ENCODE measurements at regions not wholly inside any gene's neighbourhood (a gene's known extent, or its start where the extent isn't known, plus 50 kb on each side); places are given as distances from the start of the nearest gene placed in this dataset.

DNA sequence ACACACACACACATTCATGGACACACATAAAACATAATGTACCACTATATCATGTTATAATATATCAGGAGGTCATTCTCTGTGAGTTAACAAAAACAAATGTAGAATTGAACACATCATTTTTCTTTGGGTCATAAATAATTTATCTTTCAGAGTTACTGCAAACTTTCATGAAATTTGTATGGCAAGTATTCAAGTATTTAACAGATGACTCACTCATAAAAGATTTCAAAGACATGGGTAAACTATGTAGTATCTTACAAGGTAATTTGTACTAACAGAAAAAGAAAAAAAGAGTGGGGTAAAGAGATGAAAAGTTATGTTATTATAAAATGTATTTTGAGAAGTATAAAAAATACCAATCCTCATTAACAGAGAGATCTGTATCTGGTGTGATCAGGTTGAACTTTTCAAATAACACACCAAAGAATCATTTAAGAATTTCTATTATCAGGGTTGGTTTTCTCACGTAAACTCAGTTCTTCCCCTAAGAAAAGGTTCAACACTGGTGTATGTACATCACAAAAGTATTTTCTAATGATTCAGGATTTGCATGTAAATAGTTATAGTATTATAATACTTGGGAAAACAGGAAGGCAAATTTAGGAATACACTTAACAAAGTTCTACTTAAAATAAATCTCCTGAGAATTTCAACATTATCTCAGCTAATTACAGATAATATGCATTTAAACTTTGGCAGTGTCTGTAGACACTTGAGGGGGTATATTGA lies 933.1 kb upstream of the LRRN3 start:
- Histone ChIP-seq H3K9me3 (no peaks in the 10 kb centered on the region), H3K4me3 (no peak overlapping the region), H3K4me1 (ENCODE audit: low read depth) (no peaks in the 10 kb centered on the region), H3K36me3 (ENCODE audit: low read depth) (no peaks in the 10 kb centered on the region)
- DNase-seq (no peak), ATAC-seq (no peak)
- TF ChIP-seq, protein P1, sequence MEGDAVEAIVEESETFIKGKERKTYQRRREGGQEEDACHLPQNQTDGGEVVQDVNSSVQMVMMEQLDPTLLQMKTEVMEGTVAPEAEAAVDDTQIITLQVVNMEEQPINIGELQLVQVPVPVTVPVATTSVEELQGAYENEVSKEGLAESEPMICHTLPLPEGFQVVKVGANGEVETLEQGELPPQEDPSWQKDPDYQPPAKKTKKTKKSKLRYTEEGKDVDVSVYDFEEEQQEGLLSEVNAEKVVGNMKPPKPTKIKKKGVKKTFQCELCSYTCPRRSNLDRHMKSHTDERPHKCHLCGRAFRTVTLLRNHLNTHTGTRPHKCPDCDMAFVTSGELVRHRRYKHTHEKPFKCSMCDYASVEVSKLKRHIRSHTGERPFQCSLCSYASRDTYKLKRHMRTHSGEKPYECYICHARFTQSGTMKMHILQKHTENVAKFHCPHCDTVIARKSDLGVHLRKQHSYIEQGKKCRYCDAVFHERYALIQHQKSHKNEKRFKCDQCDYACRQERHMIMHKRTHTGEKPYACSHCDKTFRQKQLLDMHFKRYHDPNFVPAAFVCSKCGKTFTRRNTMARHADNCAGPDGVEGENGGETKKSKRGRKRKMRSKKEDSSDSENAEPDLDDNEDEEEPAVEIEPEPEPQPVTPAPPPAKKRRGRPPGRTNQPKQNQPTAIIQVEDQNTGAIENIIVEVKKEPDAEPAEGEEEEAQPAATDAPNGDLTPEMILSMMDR (IDR thresholded peaks at IDR 0.05) = no peak
- intact Hi-C loops (cut with DNase I, micrococcal nuclease) = no loop called here

DNA sequence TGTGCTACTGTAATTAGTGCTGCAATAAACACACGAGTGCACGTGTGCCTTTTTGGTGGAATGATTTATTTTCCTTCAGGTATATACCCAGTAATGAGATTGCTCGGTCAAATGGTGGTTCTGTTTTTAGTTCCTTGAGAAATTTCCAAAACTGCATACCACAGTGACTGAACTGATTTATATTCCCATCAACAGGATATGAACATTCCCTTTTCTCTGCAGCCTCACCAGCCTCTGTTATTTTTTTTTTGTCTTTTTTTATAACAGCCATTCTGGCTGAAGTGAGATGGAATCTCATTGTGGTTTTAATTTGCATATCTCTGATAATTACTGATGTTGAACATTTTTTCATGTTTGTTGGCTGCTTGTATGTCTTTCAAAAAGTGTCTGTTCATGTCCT lies 922.9 kb upstream of the LRRN3 start:
- Histone ChIP-seq H3K36me3 (ENCODE audit: low read depth) (no peaks in the 10 kb centered on the region), H3K4me1 (ENCODE audit: low read depth) (no peaks in the 10 kb centered on the region), H3K4me3 (no peak overlapping the region), H3K9me3 (no peaks in the 10 kb centered on the region)
- no peak for ATAC-seq
- TF ChIP-seq, protein P1 (IDR thresholded peaks at IDR 0.05) = no peak
- intact Hi-C loops (cut with DNase I, micrococcal nuclease) = no loop called here
- no peak for DNase-seq

DNA sequence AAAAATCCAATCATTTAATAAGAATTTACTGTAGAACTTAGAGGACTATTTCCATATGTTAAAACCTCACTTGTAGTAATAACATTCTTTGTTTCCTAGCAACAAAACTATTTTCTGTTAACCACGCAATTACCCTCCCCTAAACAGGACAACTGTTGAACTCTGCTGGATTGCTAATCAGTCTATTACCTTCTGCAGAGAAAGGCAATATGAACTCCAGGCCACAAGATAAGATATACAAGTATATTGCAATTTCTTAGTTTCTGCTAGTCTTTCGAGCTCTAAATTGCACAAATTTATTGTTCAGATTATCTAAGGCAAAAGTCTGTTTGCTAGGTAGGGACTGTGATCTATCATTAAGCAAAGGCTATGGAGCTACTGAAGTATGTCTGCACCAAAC lies 920.1 kb upstream of the LRRN3 start:
- H3K36me3 ChIP-seq (ENCODE audit: low read depth) = no peaks in the 10 kb centered on the region

DNA sequence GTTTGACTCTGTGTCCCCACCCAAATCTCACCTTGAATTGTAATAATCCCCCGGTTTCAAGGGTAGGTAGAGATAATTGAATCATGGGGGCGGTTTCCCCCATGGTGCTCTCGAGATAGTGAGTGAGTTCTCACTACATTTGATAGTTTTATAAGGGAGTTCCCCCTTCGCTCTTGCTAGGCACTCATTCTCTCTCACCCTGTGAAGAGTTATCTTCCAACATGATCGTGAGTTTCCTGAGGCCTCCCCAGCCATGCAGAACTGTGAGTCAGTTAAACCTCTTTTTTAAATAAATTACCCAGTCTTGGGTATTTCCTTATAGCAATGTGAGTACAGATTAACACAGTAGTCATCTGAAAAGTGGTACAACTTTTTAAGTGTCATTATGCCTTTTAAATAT lies 913.5 kb upstream of the LRRN3 start:
- ATAC-seq = no peak
- TF ChIP-seq, protein P1 (IDR thresholded peaks at IDR 0.05) = no peak
- intact Hi-C loops (cut with DNase I, micrococcal nuclease) = no loop called here

More for the DNA sequence above, 920.1 kb upstream of the LRRN3 start:
- ATAC-seq = no peak
- DNase-seq = no peak
- intact Hi-C loops (cut with DNase I, micrococcal nuclease) = no loop called here
- TF ChIP-seq, protein P1 (IDR thresholded peaks at IDR 0.05) = no peak
- H3K4me1 ChIP-seq (ENCODE audit: low read depth) = no peaks in the 10 kb centered on the region
- no peaks in the 10 kb centered on the region for H3K9me3 ChIP-seq
- no peak overlapping the region for H3K4me3 ChIP-seq

DNA sequence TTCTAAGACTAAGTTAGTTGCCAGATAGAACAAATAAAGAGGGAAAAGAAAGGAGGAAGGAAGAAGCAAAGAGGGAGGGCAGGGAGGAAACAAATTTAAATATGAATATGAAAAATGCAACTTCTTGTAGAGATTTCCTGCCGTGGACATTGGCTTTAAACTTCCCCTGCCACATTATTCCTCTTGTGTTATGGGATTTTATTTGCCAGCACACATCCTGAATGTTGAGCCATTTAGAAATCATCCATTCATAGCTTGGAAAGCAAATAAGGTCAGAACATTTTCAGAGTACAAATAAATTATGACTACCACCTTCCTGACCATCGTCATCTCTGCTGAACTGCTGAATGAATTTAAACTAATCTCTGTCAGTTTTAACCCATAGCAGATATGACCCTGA lies 911.9 kb upstream of the LRRN3 start:
- DNase-seq = no peak
- no peak overlapping the region for H3K4me3 ChIP-seq
- no peaks in the 10 kb centered on the region for H3K9me3 ChIP-seq
- ATAC-seq = no peak
- no peaks in the 10 kb centered on the region for H3K4me1 ChIP-seq (ENCODE audit: low read depth)
- intact Hi-C loops (cut with DNase I, micrococcal nuclease) = no loop called here
- TF ChIP-seq, protein P1 (IDR thresholded peaks at IDR 0.05) = no peak
- no peaks in the 10 kb centered on the region for H3K36me3 ChIP-seq (ENCODE audit: low read depth)

More for the DNA sequence above, 913.5 kb upstream of the LRRN3 start:
- no peak overlapping the region for H3K4me3 ChIP-seq
- H3K4me1 ChIP-seq (ENCODE audit: low read depth) = no peaks in the 10 kb centered on the region
- no peaks in the 10 kb centered on the region for H3K9me3 ChIP-seq
- DNase-seq = no peak
- no peaks in the 10 kb centered on the region for H3K36me3 ChIP-seq (ENCODE audit: low read depth)
